Endothelial cell of umbilical vein (primary cell): ENCODE measurements at regions not wholly inside any gene's neighbourhood (a gene's known extent, or its start where the extent isn't known, plus 50 kb on each side); places are given as distances from the start of the nearest gene placed in this dataset.

ENCODE experiments used
- EZH2 ChIP-seq: IDR thresholded peaks from 2 replicates; pipeline ENCODE4 v1.6.1; 2012; ENCODE audit warnings: borderline replicate concordance, low read depth, mild to moderate bottlenecking, moderate library complexity, low read length, inconsistent platforms; ENCODE audit not compliant: severe bottlenecking
- JUN ChIP-seq: IDR thresholded peaks from 2 replicates; pipeline ENCODE4 v1.6.1; 2011; ENCODE audit warnings: borderline replicate concordance, low read depth; ENCODE audit not compliant: insufficient read length, insufficient read depth
- POLR2A ChIP-seq: IDR thresholded peaks from 2 replicates; pipeline ENCODE4 v1.6.1; 2012; ENCODE audit warnings: low read depth, mild to moderate bottlenecking, control low read depth, low read length
- POLR2AphosphoS5 ChIP-seq: IDR thresholded peaks from 2 replicates; pipeline ENCODE4 v1.6.1; 2012; ENCODE audit warnings: low read depth, mild to moderate bottlenecking, control low read depth, low read length, moderate library complexity; ENCODE audit not compliant: insufficient read depth
- TF ChIP-seq, protein P1 (sequence below), 2 donors: IDR thresholded peaks; 1 replicate in 1 of 2; 2 replicates in 1 of 2; pipeline ENCODE4 v1.5.1; 2011; ENCODE audit warnings: low read length in 2 of 2, mild to moderate bottlenecking in 2 of 2, moderate library complexity in 2 of 2, control low read depth in 1 of 2, inconsistent platforms in 1 of 2, low read depth in 1 of 2; ENCODE audit not compliant: insufficient read depth in 1 of 2; ENCODE audit errors: extremely low read depth in 1 of 2
- TF ChIP-seq, protein P2 (sequence below): IDR thresholded peaks from 2 replicates; pipeline ENCODE4 v1.6.1; 2011; ENCODE audit not compliant: insufficient read depth, insufficient read length

DNA sequence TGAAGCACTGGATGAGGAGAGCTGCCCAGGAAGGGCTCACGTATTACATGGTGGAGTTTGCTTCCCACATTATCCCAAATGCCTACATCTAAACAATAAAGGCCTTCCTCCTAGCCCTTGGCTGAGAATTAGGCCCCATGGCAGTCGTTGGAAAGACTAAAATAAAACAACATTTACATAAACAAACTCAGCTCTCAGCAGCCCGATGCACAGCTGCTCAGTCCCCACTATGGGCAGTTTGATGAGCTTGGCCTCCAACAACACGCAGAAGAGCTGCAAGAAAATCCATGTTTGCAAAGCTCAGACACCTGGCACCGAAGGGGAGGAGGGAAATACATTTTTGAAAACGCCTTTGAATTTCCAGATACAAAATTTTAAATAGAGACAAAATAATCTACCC, 352.4 kb downstream of the EIPR1 start:
- TF ChIP-seq POLR2A (no peak), EZH2 (no peak), JUN (no peak), POLR2AphosphoS5 (no peak)
- TF ChIP-seq, protein P1, sequence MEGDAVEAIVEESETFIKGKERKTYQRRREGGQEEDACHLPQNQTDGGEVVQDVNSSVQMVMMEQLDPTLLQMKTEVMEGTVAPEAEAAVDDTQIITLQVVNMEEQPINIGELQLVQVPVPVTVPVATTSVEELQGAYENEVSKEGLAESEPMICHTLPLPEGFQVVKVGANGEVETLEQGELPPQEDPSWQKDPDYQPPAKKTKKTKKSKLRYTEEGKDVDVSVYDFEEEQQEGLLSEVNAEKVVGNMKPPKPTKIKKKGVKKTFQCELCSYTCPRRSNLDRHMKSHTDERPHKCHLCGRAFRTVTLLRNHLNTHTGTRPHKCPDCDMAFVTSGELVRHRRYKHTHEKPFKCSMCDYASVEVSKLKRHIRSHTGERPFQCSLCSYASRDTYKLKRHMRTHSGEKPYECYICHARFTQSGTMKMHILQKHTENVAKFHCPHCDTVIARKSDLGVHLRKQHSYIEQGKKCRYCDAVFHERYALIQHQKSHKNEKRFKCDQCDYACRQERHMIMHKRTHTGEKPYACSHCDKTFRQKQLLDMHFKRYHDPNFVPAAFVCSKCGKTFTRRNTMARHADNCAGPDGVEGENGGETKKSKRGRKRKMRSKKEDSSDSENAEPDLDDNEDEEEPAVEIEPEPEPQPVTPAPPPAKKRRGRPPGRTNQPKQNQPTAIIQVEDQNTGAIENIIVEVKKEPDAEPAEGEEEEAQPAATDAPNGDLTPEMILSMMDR (IDR thresholded peaks at IDR 0.05; ENCODE audit: extremely low read depth in 1 of 2, insufficient read depth in 1 of 2, low read depth in 1 of 2, low read length in 2 of 2), result no peak
- TF ChIP-seq, protein P2, sequence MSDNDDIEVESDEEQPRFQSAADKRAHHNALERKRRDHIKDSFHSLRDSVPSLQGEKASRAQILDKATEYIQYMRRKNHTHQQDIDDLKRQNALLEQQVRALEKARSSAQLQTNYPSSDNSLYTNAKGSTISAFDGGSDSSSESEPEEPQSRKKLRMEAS, result no peak
